GM12892 (cell line): ENCODE measurements at regions not wholly inside any gene's neighbourhood (a gene's known extent, or its start where the extent isn't known, plus 50 kb on each side); places are given as distances from the start of the nearest gene placed in this dataset.

Experiments used
- DNase-seq: peaks from one replicate; pipeline ENCODE4 v3.0.0; 2011; ENCODE audit not compliant: insufficient read length
- FAIRE-seq: peaks from 2 replicates; lab custom pipeline; 2011; peaks lifted over from hg19 to GRCh38; lab: Jason Lieb, UNC
- POLR2A ChIP-seq: IDR thresholded peaks from 2 replicates; pipeline ENCODE4 v1.6.1; 2011; ENCODE audit warnings: low read depth, low read length, control low read depth
- POLR2AphosphoS5 ChIP-seq: IDR thresholded peaks from 2 replicates; pipeline ENCODE4 v1.6.1; 2011; ENCODE audit warnings: low read depth, low read length, control low read depth
- TAF1 ChIP-seq: IDR thresholded peaks from 2 replicates; pipeline ENCODE4 v1.6.1; 2011; ENCODE audit warnings: low read depth, mild to moderate bottlenecking, control low read depth, low read length, borderline replicate concordance

GRCh38 chr9:129319076-129319937 is 141.2 kb upstream of the IER5L start:
- no peak for DNase-seq
- TF ChIP-seq POLR2AphosphoS5 = no peak
- no peak for TF ChIP-seq TAF1
- no peak for TF ChIP-seq POLR2A
- no peak for FAIRE-seq

GRCh38 chr9:129318121-129319075 is 140.3 kb upstream of the IER5L start:
- no peak for FAIRE-seq
- DNase-seq = no peak
- TF ChIP-seq TAF1 = no peak
- no peak for TF ChIP-seq POLR2A
- no peak for TF ChIP-seq POLR2AphosphoS5

GRCh38 chr9:129317179-129318011 is 139.3 kb upstream of the IER5L start:
- DNase-seq = no peak
- TF ChIP-seq TAF1 = no peak
- FAIRE-seq = peak; percentile 78

GRCh38 chr9:129316281-129317030 is 138.4 kb upstream of the IER5L start:
- no peak for DNase-seq

GRCh38 chr9:129313331-129313955 is 135.4 kb upstream of the IER5L start:
- FAIRE-seq = no peak
- TF ChIP-seq POLR2AphosphoS5 = no peak
- no peak for TF ChIP-seq POLR2A
- no peak for TF ChIP-seq TAF1
- no peak for DNase-seq

More at GRCh38 chr9:129316281-129317030, 138.4 kb upstream of the IER5L start:
- TF ChIP-seq POLR2AphosphoS5 (no peak), TAF1 (no peak), POLR2A (no peak)
- FAIRE-seq = no peak

GRCh38 chr9:129312251-129313122 is 134.4 kb upstream of the IER5L start:
- no peak for FAIRE-seq
- TF ChIP-seq TAF1 = no peak
- no peak for TF ChIP-seq POLR2A
- no peak for TF ChIP-seq POLR2AphosphoS5
- DNase-seq = no peak

GRCh38 chr9:129311643-129312042 is 133.6 kb upstream of the IER5L start:
- no peak for FAIRE-seq
- DNase-seq = no peak
- TF ChIP-seq POLR2A (no peak), POLR2AphosphoS5 (no peak), TAF1 (no peak)

- TF ChIP-seq POLR2AphosphoS5 (no peak), TAF1 (no peak), POLR2A (no peak)
- no peak for DNase-seq
- FAIRE-seq = no peak
Observed at GRCh38 chr9:129310666-129311350, 132.7 kb upstream of the IER5L start.

GRCh38 chr9:129309906-129310305 is 131.8 kb upstream of the IER5L start:
- TF ChIP-seq TAF1 (no peak), POLR2AphosphoS5 (no peak), POLR2A (no peak)
- no peak for FAIRE-seq

GRCh38 chr9:129309041-129309430 is 131.0 kb upstream of the IER5L start:
- TF ChIP-seq TAF1 (no peak), POLR2AphosphoS5 (no peak), POLR2A (no peak)
- FAIRE-seq (no peak), DNase-seq (no peak)

More at GRCh38 chr9:129309906-129310305, 131.8 kb upstream of the IER5L start:
- DNase-seq = no peak
